OCI-LY3 (cell line): ENCODE measurements at regions not wholly inside any gene's neighbourhood (a gene's known extent, or its start where the extent isn't known, plus 50 kb on each side); places are given as distances from the start of the nearest gene placed in this dataset.

Experiments
- CTCF ChIP-seq: fragments of 200-600, 300-600 bp; sonication (generic); IDR thresholded peaks from 2 replicates; pipeline ENCODE4 v1.5.1; 2014; ENCODE audit warnings: antibody characterized with exemption, low read length, low read depth
- EZH2phosphoT487 ChIP-seq: fragments of 200-600 bp; shearing (Covaris generic); IDR thresholded peaks from 2 replicates; pipeline ENCODE4 v1.6.1; 2018; ENCODE audit warnings: antibody characterized with exemption, mixed run types, low read depth

DNA sequence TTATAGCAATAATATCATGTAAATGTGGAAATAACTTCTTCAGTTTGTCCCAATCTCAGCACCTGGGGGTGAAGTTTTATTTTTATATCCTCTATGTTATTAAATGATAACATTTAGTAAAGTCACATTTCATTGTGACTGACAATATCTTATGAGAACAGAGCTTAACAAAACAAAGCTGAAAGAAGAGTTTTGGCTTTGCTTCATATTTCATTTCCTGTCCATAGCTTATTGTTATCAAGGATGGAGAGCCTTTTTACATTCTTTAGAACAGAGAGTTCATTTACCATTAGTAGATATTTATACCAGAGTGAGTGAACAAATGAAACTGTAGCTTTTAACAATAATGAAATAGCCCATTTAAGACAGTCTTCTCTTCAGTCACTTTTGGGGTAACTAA, 231.9 kb upstream of the SGK1 start:
- no peak for TF ChIP-seq CTCF
- no peak for TF ChIP-seq EZH2phosphoT487
